Activated T-cell treated with anti-CD3 and anti-CD28 coated beads, Interleukin-2, amount 50 U/mL, for 1 hour (primary cell): ENCODE measurements at regions not wholly inside any gene's neighbourhood (a gene's known extent, or its start where the extent isn't known, plus 50 kb on each side); places are given as distances from the start of the nearest gene placed in this dataset.
"Not testable (repeated sequence)": the region's sequence is repeated elsewhere in the genome, so short reads cannot be mapped to it uniquely, and the experiment has no call there.

Source experiments
- DNase-seq: peaks from one replicate; pipeline ENCODE4 v3.0.0-alpha.2; 2020

GRCh38 chr18:1047406-1047805, 142.7 kb downstream of the ADCYAP1 start:
- DNase-seq = no peak

GRCh38 chr18:1048032-1048431, 143.4 kb downstream of the ADCYAP1 start:
- DNase-seq = no peak

- DNase-seq = no peak
These were observed 144.5 kb downstream of the ADCYAP1 start for GRCh38 chr18:1049173-1049572.

GRCh38 chr18:1050012-1050657, 145.5 kb downstream of the ADCYAP1 start:
- no peak for DNase-seq

GRCh38 chr18:1052301-1052700, 147.6 kb downstream of the ADCYAP1 start:
- no peak for DNase-seq

GRCh38 chr18:1053331-1054315, 149.0 kb downstream of the ADCYAP1 start:
- DNase-seq = no peak

GRCh38 chr18:1056404-1056803, 151.7 kb downstream of the ADCYAP1 start:
- no peak for DNase-seq

GRCh38 chr18:1057367-1057766, 152.7 kb downstream of the ADCYAP1 start:
- no peak for DNase-seq

GRCh38 chr18:1062588-1062987, 157.9 kb downstream of the ADCYAP1 start:
- no peak for DNase-seq

GRCh38 chr18:1075322-1075721, 170.7 kb downstream of the ADCYAP1 start:
- DNase-seq = no peak

GRCh38 chr18:1075876-1076275, 171.2 kb downstream of the ADCYAP1 start:
- no peak for DNase-seq

- no peak for DNase-seq
These were observed 173.6 kb downstream of the ADCYAP1 start for GRCh38 chr18:1078301-1078700.

GRCh38 chr18:1083675-1084074, 179.0 kb downstream of the ADCYAP1 start:
- DNase-seq = not testable (repeated sequence)

GRCh38 chr18:1090758-1091157, 186.1 kb downstream of the ADCYAP1 start:
- DNase-seq = no peak

GRCh38 chr18:1092228-1092627, 187.6 kb downstream of the ADCYAP1 start:
- DNase-seq = no peak

GRCh38 chr18:1094409-1094808, 189.7 kb downstream of the ADCYAP1 start:
- DNase-seq = no peak

- DNase-seq = not testable (repeated sequence)
These were observed 193.5 kb downstream of the ADCYAP1 start for GRCh38 chr18:1097991-1098735.

GRCh38 chr18:1102848-1103247, 198.2 kb downstream of the ADCYAP1 start:
- DNase-seq = no peak

GRCh38 chr18:1103537-1103936, 198.9 kb downstream of the ADCYAP1 start:
- no peak for DNase-seq

GRCh38 chr18:1104181-1104881, 199.7 kb downstream of the ADCYAP1 start:
- no peak for DNase-seq

- DNase-seq = no peak
These were observed 219.8 kb downstream of the ADCYAP1 start for GRCh38 chr18:1124495-1124894.

GRCh38 chr18:1133541-1133940, 228.9 kb downstream of the ADCYAP1 start:
- no peak for DNase-seq

GRCh38 chr18:1147730-1148129, 243.1 kb downstream of the ADCYAP1 start:
- DNase-seq = no peak
